Astrocyte (in vitro differentiated cells and primary cell): ENCODE measurements at regions not wholly inside any gene's neighbourhood (a gene's known extent, or its start where the extent isn't known, plus 50 kb on each side); places are given as distances from the start of the nearest gene placed in this dataset.

Experiments
- DNase-seq: peaks from one replicate; pipeline ENCODE4 v3.0.0-alpha.2; 2010; ENCODE audit warnings: low read depth
- FAIRE-seq: peaks from 2 replicates; lab custom pipeline; 2011; peaks lifted over from hg19 to GRCh38; lab: Jason Lieb, UNC
- H2AFZ ChIP-seq: 2 replicates; pipeline ENCODE4 v1.6.0; 2012; ENCODE audit warnings: low read depth, low read length, inconsistent platforms
- H3K27ac ChIP-seq: 2 replicates; pipeline ENCODE4 v1.5.1; 2011; ENCODE audit warnings: low read depth, low read length, inconsistent platforms
- H3K27me3 ChIP-seq: 2 replicates; pipeline ENCODE4 v1.6.0; 2011; ENCODE audit warnings: low read length, inconsistent platforms; ENCODE audit not compliant: insufficient read depth
- H3K36me3 ChIP-seq: 2 replicates; pipeline ENCODE4 v1.5.1; 2011; ENCODE audit warnings: low read length, inconsistent platforms; ENCODE audit not compliant: insufficient read depth
- H3K4me1 ChIP-seq: 2 replicates; pipeline ENCODE4 v1.5.1; 2011; ENCODE audit warnings: low read length, inconsistent platforms; ENCODE audit not compliant: insufficient read depth
- H3K4me2 ChIP-seq: 2 replicates; pipeline ENCODE4 v1.6.0; 2012; ENCODE audit warnings: low read length, inconsistent platforms
- H3K4me3 ChIP-seq: 2 replicates; pipeline ENCODE4 v1.5.1; 2011; ENCODE audit warnings: low read depth, mild to moderate bottlenecking, low read length, inconsistent platforms; ENCODE audit not compliant: insufficient read depth
- H3K79me2 ChIP-seq: 2 replicates; pipeline ENCODE4 v1.6.0; 2012; ENCODE audit warnings: mild to moderate bottlenecking, low read length, inconsistent platforms; ENCODE audit not compliant: insufficient read depth
- H3K9ac ChIP-seq: 2 replicates; pipeline ENCODE4 v1.6.0; 2012; ENCODE audit warnings: mild to moderate bottlenecking, low read length, inconsistent platforms
- H3K9me3 ChIP-seq: 2 replicates; pipeline ENCODE4 v1.5.1; 2012; ENCODE audit warnings: low read depth, mild to moderate bottlenecking, low read length, inconsistent platforms; ENCODE audit not compliant: insufficient read depth
- H4K20me1 ChIP-seq: 2 replicates; pipeline ENCODE4 v1.6.0; 2012; ENCODE audit warnings: low read length, inconsistent platforms; ENCODE audit not compliant: insufficient read depth
- H3K27ac Mint-ChIP-seq: one replicate; pipeline ENCODE4 v1.8.0; 2021; ENCODE audit warnings: mild to moderate bottlenecking, mixed read lengths; ENCODE audit not compliant: unreplicated experiment
- H3K27me3 Mint-ChIP-seq: one replicate; pipeline ENCODE4 v1.8.0; 2021; ENCODE audit warnings: low read depth, mixed read lengths; ENCODE audit not compliant: unreplicated experiment
- H3K36me3 Mint-ChIP-seq: one replicate; pipeline ENCODE4 v1.8.0; 2021; ENCODE audit warnings: low read depth, mixed read lengths; ENCODE audit not compliant: unreplicated experiment
- H3K4me1 Mint-ChIP-seq: one replicate; pipeline ENCODE4 v1.8.0; 2021; ENCODE audit warnings: low read depth, mixed read lengths; ENCODE audit not compliant: unreplicated experiment
- H3K4me3 Mint-ChIP-seq: one replicate; pipeline ENCODE4 v1.8.0; 2021; ENCODE audit warnings: mild to moderate bottlenecking, moderate library complexity, mixed read lengths; ENCODE audit not compliant: unreplicated experiment
- H3K9me3 Mint-ChIP-seq: one replicate; pipeline ENCODE4 v1.8.0; 2021; ENCODE audit warnings: mild to moderate bottlenecking, mixed read lengths; ENCODE audit not compliant: unreplicated experiment
- EZH2 ChIP-seq: IDR thresholded peaks from 2 replicates; pipeline ENCODE4 v1.6.1; 2012; ENCODE audit warnings: mild to moderate bottlenecking, low read length, inconsistent platforms; ENCODE audit not compliant: insufficient read depth
- TF ChIP-seq, protein P1 (sequence below): IDR thresholded peaks from 2 replicates; pipeline ENCODE4 v1.5.1; 2011; ENCODE audit warnings: low read depth, mild to moderate bottlenecking, inconsistent platforms, low read length, moderate library complexity; ENCODE audit not compliant: insufficient read depth

DNA sequence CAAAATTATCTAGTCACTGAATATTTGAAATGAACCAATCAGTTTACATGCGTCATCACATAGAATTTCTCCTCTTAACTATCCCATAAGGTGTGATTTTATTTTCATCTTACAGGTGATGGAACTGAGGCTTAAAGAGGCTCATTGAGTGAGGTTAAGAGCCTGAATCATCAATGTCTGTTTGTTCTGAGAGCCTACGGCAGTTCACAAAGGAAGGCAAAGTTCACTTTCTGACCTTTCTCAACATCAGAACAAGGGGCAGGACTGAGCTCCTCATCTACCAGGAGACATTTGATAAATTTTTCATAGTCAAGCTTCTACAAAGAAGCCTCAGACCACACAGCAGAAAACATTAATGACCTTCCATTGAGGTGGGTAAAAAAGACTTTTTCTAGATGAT is 54.9 kb upstream of the OLIG3 start:
- Mint-ChIP-seq H3K36me3 (no peaks in the 10 kb centered on the region), H3K9me3 (no peaks in the 10 kb centered on the region), H3K27ac (no peak overlapping the region), H3K4me1 (no peaks in the 10 kb centered on the region), H3K27me3 (peaks cover 2% of the 10 kb centered on the region), H3K4me3 (no peak overlapping the region)
- TF ChIP-seq, protein P1, sequence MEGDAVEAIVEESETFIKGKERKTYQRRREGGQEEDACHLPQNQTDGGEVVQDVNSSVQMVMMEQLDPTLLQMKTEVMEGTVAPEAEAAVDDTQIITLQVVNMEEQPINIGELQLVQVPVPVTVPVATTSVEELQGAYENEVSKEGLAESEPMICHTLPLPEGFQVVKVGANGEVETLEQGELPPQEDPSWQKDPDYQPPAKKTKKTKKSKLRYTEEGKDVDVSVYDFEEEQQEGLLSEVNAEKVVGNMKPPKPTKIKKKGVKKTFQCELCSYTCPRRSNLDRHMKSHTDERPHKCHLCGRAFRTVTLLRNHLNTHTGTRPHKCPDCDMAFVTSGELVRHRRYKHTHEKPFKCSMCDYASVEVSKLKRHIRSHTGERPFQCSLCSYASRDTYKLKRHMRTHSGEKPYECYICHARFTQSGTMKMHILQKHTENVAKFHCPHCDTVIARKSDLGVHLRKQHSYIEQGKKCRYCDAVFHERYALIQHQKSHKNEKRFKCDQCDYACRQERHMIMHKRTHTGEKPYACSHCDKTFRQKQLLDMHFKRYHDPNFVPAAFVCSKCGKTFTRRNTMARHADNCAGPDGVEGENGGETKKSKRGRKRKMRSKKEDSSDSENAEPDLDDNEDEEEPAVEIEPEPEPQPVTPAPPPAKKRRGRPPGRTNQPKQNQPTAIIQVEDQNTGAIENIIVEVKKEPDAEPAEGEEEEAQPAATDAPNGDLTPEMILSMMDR = no peak
- no peak for TF ChIP-seq EZH2
- H3K27me3 ChIP-seq = peaks cover 4% of the 10 kb centered on the region
- no peak overlapping the region for H2AFZ ChIP-seq
- DNase-seq (no peak), FAIRE-seq (no peak)
- H3K36me3 ChIP-seq = no peaks in the 10 kb centered on the region
- no peaks in the 10 kb centered on the region for H3K4me1 ChIP-seq
- no peak overlapping the region for H3K27ac ChIP-seq
- no peak overlapping the region for H3K9ac ChIP-seq
- H3K4me3 ChIP-seq = no peak overlapping the region
- H3K9me3 ChIP-seq = no peaks in the 10 kb centered on the region
- H3K79me2 ChIP-seq = no peaks in the 10 kb centered on the region
- no peak overlapping the region for H3K4me2 ChIP-seq
- no peaks in the 10 kb centered on the region for H4K20me1 ChIP-seq

- Histone ChIP-seq H2AFZ (no peak overlapping the region), H3K4me1 (no peaks in the 10 kb centered on the region), H3K27me3 (peaks cover 4% of the 10 kb centered on the region), H3K4me2 (no peak overlapping the region), H3K79me2 (no peaks in the 10 kb centered on the region), H3K4me3 (no peak overlapping the region), H3K9ac (no peak overlapping the region), H3K36me3 (no peaks in the 10 kb centered on the region), H4K20me1 (no peaks in the 10 kb centered on the region), H3K27ac (no peak overlapping the region), H3K9me3 (no peaks in the 10 kb centered on the region)
- TF ChIP-seq, protein P1 = no peak
- TF ChIP-seq EZH2 = no peak
- Mint-ChIP-seq H3K36me3 (no peaks in the 10 kb centered on the region), H3K9me3 (no peaks in the 10 kb centered on the region), H3K4me3 (no peak overlapping the region), H3K27ac (no peak overlapping the region), H3K27me3 (peaks cover 2% of the 10 kb centered on the region), H3K4me1 (no peaks in the 10 kb centered on the region)
- DNase-seq (no peak), FAIRE-seq (no peak)
Observed at GRCh38 chr6:137550535-137550934, 56.3 kb upstream of the OLIG3 start.

GRCh38 chr6:137552146-137552545 is 58.0 kb upstream of the OLIG3 start:
- no peak overlapping the region for H3K27ac ChIP-seq
- Mint-ChIP-seq H3K27me3 (peaks cover 2% of the 10 kb centered on the region), H3K4me1 (no peaks in the 10 kb centered on the region), H3K4me3 (no peak overlapping the region), H3K9me3 (peaks cover 1% of the 10 kb centered on the region), H3K36me3 (no peaks in the 10 kb centered on the region), H3K27ac (no peak overlapping the region)
- FAIRE-seq = no peak
- no peak overlapping the region for H3K9ac ChIP-seq
- H3K27me3 ChIP-seq = peaks cover 3% of the 10 kb centered on the region
- no peak for DNase-seq
- no peaks in the 10 kb centered on the region for H3K4me1 ChIP-seq
- H3K79me2 ChIP-seq = no peaks in the 10 kb centered on the region
- H2AFZ ChIP-seq = no peak overlapping the region
- no peak for TF ChIP-seq EZH2
- TF ChIP-seq, protein P1 = no peak
- no peaks in the 10 kb centered on the region for H4K20me1 ChIP-seq
- no peak overlapping the region for H3K4me3 ChIP-seq
- no peaks in the 10 kb centered on the region for H3K36me3 ChIP-seq
- no peaks in the 10 kb centered on the region for H3K9me3 ChIP-seq
- H3K4me2 ChIP-seq = no peak overlapping the region
